GM21390 (cell line): ENCODE measurements at regions not wholly inside any gene's neighbourhood (a gene's known extent, or its start where the extent isn't known, plus 50 kb on each side); places are given as distances from the start of the nearest gene placed in this dataset.
"Not testable (repeated sequence)": the region's sequence is repeated elsewhere in the genome, so short reads cannot be mapped to it uniquely, and the experiment has no call there.

Experiments used
- ATAC-seq: cut with Tn5 transposase; IDR thresholded peaks from one replicate; pipeline ENCODE4 v1.9.1; 2021; ENCODE audit not compliant: unreplicated experiment

DNA sequence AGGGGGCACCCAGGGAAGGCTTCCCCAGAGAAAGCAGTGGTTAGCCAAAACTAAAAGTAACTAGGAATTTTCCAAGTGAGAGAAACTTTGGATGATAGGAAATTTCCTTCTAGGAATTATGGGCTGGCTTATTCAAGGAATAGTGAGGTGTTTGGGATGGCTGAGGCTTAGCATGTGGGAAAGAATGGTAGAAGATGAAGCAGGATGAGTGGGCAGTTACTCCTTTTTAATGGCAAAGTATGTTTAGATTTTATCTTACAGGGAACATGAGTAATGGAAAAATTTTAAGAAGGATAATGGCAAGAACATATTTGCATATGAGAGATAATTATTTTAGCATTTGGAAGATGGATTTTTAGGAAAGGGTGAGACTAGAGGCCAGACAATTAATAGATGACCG, 197.6 kb downstream of the SLC38A4 start:
- ATAC-seq: no peak

DNA sequence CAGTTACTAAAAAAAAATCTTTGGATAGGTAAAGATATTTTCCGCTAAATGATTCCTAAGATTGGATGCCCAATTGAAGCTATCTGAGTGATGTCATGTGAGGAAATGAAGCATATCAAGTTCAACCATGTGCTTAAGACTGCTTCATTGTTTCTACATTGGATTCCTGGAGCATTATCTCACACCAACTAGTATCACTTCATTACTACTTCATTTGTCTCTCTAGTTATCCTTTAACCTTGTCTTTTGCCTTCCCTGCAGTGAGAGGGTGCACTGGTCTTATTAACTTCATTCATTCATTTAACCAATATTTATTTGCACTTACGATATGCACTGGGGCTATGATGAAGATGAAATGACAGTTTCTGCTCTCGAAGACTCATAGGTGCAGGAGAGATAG, 198.1 kb downstream of the SLC38A4 start:
- ATAC-seq: no peak

DNA sequence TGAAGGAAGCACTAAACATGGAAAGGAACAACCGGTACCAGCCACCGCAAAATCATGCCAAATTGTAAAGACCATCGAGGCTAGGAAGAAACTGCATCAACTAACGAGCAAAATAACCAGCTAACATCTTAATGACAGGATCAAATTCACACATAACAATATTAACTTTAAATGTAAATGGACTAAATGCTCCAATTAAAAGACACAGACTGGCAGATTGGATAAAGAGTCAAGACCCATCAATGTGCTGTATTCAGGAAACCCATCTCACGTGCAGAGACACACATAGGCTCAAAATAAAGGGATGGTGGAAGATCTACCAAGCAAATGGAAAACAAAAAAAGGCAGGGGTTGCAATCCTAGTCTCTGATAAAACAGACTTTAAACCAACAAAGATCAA, 206.3 kb downstream of the SLC38A4 start:
- not testable (repeated sequence) for ATAC-seq

DNA sequence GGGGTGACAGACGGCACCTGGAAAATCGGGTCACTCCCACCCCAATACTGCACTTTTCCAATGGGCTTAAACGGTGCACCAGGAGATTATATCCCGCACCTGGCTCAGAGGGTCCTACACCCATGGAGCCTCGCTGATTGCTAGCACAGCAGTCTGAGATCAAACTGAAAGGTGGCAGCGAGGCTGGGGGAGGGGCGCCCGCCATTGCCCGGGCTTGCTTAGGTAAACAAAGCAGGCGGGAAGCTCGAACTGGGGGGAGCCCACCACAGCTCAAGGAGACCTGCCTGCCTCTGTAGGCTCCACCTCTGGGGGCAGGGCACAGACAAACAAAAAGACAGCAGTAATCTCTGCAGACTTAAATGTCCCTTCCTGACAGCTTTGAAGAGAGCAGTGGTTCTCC, 208.1 kb downstream of the SLC38A4 start:
- not testable (repeated sequence) for ATAC-seq

DNA sequence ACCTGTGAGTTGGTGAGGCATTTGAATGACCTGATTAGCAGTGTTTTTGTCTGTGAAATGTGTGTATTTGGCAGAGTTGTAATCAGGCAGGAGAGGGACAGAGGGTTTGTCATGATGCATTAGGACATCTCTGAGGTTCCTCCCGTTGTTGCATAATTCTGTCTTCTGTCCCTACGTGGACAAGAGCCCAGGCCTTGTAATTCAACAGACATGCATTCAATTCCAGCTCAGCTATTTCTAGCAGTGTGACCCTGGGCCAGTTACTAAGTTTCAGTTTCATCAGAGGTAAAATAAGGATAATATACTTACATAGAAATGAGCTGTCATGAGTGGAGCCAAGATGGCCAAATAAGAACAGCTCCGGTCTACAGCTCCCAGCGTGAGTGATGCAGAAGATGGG, 208.6 kb downstream of the SLC38A4 start:
- ATAC-seq: no peak

DNA sequence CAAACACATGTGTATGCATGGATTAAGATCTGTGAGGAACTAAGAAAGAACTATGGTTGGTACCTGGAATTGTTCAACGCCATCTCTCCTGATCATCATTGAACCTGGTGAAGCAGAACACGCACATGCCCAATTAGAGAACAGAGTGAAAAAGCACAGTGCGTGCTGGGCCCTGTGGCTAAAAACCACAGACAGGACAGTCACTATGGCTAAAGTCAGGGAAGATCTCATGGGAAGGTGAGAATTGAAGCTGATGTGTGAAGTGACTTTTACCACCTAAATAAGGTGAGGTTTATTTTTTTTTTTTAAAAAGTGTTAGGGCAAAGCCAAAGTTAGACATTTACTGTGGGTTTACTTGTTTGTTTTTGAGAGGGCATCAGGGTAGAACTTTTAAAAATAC, 215.0 kb downstream of the SLC38A4 start:
- no peak for ATAC-seq

DNA sequence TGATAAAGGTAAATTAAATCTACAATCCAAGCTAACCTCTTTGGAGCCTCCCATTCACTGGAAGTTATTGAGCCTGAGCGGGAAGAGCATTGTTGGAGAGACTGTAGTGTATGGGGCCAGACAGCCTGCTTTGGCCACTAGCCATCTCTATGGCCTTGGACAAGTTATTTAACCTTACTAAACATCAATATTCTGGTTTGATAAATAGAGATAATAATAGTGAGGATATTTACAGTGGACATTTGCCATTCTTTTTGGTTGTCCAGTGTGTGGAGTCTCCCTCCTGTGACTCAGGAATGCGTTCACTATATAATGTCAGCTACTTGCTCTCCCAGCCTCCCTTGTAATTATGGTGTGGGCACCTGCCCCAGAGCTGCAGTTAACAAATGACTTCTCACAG, 216.1 kb downstream of the SLC38A4 start:
- no peak for ATAC-seq

DNA sequence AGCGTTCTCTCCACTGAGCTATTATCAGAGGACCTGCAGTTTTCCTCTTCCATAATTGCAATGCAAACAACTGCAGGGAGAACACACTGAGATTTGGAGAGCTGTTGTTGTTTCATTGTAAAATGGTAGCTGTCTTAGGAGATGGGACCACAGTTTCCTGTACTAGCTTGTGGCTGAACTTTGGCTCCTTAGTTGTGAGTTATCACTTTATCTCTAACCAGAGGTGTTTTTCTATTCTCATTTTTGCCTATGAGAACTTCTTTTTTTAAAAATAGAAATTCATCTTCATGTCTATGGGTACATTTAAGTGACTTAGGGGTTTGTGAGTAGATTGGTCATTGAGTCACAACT, 216.5 kb downstream of the SLC38A4 start:
- no peak for ATAC-seq

DNA sequence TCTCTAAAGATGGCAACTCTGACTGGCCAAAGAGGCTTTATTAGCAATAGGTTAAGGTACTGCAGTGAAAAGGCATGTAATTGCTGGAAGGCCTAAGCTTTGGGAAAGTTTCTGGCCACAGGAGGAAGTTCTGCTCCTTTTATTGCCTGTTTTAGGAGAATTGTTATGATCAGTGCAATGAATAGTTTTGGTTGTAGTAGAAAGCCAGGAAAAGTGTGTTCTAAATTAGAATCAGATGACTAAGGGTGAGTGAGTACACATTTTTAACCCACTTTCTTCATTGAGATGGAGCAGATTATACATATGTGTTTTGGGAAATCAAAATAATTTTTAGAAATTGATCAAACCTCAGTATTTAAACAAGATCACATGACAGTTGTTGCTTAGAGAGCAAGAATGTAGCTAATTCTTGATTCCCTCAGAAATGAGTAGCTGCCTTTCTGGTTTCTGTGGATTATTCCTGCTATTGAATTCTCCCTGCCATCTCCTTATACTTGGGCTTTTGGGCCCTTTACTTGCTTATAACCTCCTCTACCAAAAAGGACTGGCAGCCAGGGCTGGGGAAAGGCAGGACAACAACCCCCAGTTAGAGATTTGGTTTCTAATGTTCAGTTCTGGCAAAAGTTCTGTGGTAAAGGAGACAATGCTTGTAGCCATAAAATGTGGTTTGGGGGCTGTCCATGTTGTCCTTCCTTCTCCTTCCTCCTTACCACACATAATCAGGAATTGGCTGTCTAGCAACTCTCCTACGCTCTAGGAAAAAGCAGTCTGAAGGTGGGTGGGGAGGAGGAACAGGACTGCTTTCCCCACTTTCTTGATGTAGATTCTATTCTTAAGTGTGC, 217.1 kb downstream of the SLC38A4 start:
- no peak for ATAC-seq

DNA sequence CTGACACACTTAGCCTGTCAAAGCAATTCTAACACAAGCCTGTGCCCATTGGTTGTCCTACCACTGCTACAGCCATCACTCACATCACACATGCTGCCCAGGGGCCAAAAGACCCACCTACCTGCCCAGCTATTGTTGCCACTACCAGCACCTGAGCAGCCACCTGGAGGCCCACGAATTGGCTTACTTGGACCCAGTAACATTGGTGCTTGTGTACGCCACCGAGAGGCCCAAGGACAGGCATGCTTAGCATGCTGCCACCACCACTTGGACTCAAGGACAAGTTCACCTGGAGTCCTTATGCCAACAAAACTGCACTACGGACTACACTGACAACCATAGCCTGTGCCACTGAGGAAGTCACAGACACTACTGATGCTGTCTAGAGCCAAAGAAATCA, 221.1 kb downstream of the SLC38A4 start:
- no peak for ATAC-seq

DNA sequence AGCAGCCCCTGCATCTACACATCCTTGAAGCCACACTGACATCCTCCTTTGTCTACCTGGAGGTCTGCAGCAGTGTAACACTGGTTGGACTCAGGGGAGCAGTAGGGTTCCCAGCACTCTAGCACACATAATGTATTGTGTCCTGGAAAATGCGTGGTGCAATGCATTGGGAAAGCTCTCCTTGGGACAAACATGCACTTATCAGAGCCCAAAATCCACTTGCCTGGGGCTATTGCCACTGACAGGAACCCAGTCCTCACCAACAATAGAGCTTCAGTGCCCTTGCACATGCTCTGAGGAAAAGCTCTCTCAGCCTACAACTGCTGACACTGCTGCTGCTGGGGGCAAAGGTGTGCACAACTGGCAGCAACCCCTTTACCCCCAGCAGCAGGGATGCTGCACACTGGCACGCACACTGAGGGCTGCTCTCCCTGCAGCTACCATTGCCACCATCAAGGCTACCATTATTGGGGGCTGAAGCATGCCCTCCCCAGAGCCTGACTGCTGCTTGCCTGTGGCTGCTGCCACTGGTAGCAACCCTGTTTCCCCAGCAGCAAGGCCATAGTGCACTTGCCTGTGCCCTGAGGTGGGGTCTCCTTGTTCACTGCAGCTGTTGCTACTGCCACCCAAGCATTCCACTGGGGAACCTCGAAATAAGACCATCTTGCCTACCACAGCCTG, 221.9 kb downstream of the SLC38A4 start:
- no peak for ATAC-seq

DNA sequence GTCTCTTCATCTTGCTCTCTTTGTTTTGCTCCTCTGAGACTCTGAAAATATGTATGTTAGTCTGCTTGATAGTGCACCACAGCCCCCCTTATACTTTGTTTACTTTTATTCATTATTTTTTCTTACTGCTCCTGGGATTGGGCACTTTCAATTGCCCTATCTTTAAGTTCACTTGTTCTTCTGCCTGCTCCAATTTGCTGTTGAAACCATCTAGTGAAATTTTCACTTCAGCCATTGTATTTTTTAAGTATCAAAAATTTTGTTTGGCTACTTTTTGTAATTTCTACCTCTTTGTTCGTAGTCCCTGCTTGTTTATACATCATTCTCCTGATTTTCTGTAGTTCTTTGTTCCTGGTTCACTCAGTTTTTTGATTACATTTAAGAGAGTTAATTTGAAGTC, 223.3 kb downstream of the SLC38A4 start:
- ATAC-seq: no peak

DNA sequence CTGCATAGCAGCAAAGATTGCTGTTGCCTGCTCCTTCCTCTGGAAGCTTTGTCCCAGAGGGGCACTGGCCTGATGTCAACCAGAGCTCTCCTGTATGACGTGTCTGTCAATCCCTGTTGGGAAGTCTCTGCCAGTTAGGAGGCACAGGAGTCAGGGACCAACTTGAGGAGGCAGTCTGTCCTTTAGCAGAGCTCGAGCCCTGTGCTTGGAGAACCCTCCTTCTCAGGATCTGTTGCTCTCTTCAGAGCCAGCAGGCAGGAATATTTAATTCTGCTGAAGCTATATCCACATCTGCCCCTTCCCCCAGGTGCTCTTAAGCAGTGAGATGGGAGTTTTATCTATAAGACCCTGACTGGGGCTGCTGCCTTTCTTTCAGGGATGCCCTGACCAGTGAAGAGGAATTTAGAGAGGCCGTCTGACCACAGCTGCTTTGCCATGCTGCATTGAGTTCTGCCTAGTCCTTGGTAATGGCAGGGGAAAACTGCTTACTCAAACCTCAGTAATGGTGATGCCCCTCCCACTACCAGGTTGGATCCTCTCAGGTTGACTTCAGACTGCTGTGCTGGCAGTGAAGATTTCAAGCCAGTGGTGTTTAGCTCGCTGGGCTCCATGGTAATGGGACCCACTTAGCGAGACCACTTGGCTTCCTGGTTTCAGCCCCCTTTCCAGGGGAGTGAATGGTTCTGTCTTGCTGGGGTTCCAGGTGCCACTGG, 218.6 kb upstream of the SLC38A2 start:
- no peak for ATAC-seq

DNA sequence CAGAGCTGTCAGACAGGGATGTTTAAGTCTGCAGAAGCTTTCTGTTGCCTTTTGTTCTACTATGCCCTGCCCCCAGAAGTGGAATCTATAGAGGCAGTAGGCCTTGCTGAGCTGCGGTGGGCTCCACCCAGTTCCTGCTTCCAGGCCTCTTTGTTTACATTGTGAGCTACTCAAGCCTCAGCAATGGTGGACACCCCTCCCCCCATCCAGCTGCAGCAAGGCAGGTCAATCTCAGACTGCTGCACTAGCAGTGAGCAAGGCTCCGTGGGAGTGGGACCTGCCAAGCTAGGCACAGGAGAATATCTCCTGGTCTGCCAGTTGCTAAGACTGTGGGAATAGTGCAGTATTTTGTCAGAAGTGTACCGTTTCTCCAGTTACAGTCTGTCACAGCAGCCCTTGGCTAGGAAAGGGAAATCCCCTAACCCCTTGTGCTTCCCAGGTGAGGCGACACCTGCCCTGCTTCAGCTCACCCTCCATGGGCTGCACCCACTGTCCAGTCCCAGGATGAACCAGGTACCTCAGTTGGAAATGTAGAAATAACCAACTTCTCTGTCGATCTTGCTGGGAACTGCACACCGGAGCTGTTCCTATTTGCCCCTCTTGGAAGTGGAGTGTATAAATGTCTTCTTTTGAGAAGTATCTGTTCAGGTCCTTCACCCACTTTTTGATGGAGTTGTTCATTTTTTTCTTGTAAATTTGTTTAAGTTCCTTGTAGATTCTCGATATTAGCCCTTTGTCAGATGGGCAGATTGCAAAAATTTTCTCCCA, 213.5 kb upstream of the SLC38A2 start:
- no peak for ATAC-seq

DNA sequence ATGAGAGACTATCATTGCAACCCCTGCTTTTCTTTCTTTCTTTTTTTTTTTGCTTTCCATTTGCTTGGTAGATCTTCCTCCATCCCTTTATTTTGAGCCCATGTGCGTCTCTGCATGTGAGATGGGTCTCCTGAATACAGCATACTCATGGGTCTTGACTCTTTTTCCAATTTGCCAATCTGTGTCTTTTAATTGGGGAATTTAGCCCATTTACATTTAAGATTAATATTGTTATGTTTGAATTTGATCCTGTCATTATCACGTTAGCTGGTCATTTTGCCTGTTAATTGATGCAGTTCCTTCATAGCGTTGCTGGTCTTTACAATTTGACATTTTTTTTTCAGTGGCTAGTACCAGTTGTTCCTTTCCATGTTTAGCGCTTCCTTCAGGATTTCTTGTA, 211.5 kb upstream of the SLC38A2 start:
- ATAC-seq: not testable (repeated sequence)

DNA sequence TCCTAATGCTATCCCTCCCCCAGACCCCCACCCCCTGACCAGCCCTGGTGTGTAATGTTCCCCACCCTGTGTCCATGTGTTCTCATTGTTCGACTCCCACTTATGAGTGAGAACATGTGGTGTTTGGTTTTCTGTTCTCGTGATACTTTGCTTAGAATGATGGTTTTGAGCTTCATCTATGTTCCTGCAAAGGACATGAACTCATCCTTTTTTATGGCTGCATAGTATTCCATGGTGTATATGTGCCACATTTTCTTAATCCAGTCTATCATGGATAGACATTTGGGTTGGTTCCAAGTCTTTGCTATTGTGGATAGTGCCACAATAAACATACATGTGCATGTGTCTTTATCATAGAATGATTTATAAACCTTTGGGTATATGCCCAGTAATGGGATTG, 209.4 kb upstream of the SLC38A2 start:
- not testable (repeated sequence) for ATAC-seq

DNA sequence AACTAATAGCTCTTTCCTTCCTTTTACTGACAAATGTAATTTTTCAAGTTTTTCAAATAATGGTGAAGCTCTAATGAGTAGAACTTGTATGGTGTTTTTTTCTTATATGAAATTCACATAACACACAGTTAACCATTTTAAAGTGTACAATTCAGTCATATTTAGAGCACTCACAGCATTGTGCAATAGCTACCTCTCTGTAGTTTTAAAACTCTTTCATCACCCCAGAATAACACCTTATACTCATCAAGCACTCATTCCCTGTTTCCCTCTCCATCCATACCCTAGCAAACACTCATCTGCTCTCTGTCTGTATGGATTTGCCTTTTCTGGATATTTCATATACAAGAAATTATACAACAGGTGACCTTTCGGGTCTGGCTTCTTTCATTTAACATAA, 207.9 kb upstream of the SLC38A2 start:
- ATAC-seq: no peak

DNA sequence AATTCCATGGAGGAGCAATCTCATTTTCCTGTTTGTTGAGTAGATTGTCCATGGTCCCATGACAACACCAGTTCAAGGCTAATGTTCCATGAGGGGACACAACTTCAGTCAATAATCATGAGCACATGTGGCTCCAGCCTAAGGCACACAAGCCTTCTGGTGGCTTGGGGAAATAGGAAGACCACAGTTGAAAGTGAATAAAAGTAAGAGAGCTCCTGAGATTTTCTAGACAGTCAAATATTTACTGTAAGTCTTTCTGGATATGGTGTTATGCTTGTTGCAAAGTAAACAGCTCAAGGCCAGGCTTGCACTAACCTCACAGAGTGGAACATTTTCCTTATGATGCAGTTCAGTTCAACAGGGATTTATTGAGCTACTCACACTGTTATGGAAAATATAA, 206.9 kb upstream of the SLC38A2 start:
- no peak for ATAC-seq

DNA sequence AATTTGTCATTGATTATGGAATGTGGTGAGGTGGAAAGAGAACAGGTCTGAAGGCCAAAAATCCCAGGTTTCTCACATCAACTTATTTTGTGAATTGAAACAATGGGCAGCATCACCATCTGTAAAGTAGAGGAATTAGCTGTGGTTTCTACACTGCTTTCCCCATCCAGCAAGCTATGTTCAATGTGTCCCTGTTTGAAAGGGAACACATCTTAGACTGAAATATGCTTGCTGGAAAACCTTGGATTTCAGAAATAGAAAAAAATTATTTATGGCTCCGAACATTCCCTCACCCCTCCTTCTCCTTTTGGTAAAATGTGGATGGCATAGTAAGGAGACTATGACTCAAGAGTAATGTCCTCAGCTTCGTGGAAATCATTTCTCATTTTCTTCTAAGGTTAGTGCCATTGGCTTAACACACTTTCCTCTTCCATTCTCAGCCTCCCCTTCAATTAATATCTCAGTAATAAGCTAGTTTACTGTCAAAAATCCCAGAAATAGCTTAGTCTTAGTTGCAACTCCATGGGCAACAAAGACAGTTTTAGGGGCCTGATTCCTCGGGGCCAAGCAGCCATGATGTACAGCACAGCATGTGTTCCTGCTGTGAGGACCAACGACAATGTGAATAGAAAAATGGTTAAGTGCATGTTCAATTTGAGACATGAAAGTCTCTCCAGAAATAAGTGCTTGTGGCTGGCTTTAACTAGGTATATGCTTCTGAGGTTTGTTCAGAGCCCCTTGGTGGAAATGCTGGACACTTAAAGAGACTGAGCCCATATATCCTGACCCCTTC, 205.8 kb upstream of the SLC38A2 start:
- no peak for ATAC-seq

DNA sequence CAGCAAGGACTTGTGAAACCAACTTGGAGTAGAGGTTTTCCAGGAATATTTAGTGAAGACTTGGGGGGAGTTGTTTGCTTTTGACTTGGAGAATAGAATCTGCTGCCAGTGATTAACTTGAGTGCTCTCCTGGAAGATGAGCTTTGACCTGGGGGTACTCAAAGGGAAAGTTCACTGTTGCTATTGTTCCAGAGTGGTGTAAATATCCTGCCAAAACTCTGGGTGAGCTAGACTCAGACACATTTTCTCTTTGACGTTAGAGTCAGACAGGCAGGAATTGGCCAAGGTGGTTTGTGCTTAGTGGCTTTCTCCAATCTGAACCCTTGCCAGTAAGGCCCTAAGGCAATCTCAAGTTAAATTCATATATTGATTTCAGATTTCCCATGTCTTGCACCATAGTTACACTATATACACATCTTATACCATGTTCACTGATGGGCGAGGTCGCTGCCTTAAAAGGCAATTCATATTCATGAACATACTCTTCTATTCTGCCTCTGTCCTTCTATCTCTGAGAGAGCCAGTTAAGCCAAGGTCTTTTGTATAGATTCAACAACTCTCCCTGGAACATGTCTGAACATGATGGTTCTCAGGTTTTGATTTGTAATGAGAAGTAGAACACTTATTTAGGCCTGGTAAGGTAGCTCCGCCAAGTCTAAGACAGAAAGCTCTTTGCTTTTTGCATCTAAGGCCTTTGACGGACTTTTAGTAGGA, 204.6 kb upstream of the SLC38A2 start:
- ATAC-seq: no peak
